Central memory CD8-positive, alpha-beta T cell (primary cell): ENCODE measurements at regions not wholly inside any gene's neighbourhood (a gene's known extent, or its start where the extent isn't known, plus 50 kb on each side); places are given as distances from the start of the nearest gene placed in this dataset.

Experiments
- ATAC-seq: fragments of 150-1000 bp; cut with Tn5 transposase; replicated peaks from 2 replicates; pipeline ENCODE4 v1.10.0; 2022; ENCODE audit warnings: mild to moderate bottlenecking, moderate FRiP score, moderate number of reproducible peaks; ENCODE audit not compliant: poor library complexity, severe bottlenecking; ENCODE audit errors: extremely low read depth
- DNase-seq, 2 donors: peaks; one replicate each; pipeline ENCODE4 v3.0.0; 2021; ENCODE audit warnings: low spot score in 2 of 2
- H3K27ac Mint-ChIP-seq: one replicate; pipeline ENCODE4 v1.8.0; 2022; ENCODE audit warnings: low read depth, mild to moderate bottlenecking, moderate library complexity, mixed read lengths
- H3K27me3 Mint-ChIP-seq: one replicate; pipeline ENCODE4 v1.8.0; 2022; ENCODE audit warnings: mixed read lengths
- H3K36me3 Mint-ChIP-seq: one replicate; pipeline ENCODE4 v1.8.0; 2022; ENCODE audit warnings: mild to moderate bottlenecking, moderate library complexity, mixed read lengths; ENCODE audit not compliant: insufficient read depth
- H3K4me1 Mint-ChIP-seq: one replicate; pipeline ENCODE4 v1.8.0; 2022; ENCODE audit warnings: mixed read lengths
- H3K4me3 Mint-ChIP-seq: one replicate; pipeline ENCODE4 v1.8.0; 2022; ENCODE audit warnings: mild to moderate bottlenecking, moderate library complexity, mixed read lengths
- H3K9me3 Mint-ChIP-seq: one replicate; pipeline ENCODE4 v1.8.0; 2022; ENCODE audit warnings: mixed read lengths

DNA sequence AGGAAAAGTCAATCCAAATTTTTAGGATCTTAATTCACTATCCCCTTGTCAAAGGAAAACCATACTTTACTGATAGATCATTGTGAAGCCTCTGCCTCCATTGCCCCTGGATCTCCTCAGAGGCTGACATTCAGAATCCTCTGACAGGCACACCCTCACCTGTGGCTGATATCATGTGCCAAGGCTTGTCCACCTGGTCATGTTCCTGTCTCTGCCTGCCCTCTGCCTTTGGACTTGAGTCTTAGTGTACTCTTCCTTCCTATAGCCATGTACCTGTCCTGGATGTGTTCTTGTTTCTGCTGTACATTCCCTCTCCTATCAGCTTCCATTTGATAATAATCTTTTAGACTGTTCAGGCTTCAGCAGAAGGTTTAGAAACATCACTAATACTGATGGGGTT, 179.4 kb downstream of the TNFSF13B start:
- ATAC-seq (no peak), DNase-seq (no peak)
- Mint-ChIP-seq H3K9me3 (peaks cover 4% of the 10 kb centered on the region), H3K4me1 (no peaks in the 10 kb centered on the region), H3K4me3 (no peak overlapping the region), H3K27ac (no peak overlapping the region), H3K36me3 (no peaks in the 10 kb centered on the region), H3K27me3 (no peaks in the 10 kb centered on the region)

DNA sequence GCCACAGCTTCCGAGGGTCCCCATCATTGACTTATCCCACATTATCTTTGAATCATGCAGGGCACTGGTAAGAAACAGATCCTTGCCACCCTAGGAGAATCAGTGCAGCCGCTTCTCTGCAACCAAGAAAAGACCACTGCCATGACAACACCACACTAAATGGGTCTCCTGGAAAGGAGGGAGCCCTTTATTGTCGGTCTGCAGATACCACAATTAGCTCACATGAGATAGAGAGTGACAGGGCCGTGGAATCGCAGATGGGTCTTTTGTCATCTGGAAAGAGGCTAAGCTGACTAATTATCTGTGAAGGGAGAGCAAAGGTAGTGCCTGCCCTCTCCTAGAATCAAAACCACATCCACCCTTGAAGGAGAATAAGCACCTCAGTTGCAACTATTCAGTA, 178.3 kb upstream of the MYO16 start:
- Mint-ChIP-seq H3K27ac (no peak overlapping the region), H3K4me1 (no peaks in the 10 kb centered on the region), H3K36me3 (no peaks in the 10 kb centered on the region)

DNA sequence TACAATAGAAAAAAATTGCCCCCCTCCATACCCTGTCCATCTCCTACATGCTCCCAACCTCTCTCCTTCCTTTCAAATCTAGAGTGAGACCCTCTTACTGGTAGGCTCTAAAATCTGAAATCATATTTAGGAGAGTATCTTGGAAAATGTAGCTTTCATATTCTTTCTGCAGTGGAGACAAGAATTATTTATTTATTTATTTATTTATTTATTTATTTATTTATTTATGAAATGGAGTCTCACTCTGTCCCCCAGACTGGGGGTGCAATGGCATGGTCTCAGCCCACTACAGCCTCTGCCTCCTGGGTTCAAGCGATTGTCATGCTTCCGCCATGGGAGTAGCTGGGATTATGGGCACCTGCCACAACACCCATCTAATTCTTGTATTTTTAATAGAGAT, 174.1 kb upstream of the MYO16 start:
- no peak for DNase-seq
- ATAC-seq: no peak
- H3K36me3 Mint-ChIP-seq: no peaks in the 10 kb centered on the region
- peaks cover 7% of the 10 kb centered on the region for H3K9me3 Mint-ChIP-seq
- H3K4me3 Mint-ChIP-seq: no peak overlapping the region
- no peaks in the 10 kb centered on the region for H3K27me3 Mint-ChIP-seq
- no peaks in the 10 kb centered on the region for H3K4me1 Mint-ChIP-seq
- no peak overlapping the region for H3K27ac Mint-ChIP-seq

More for the DNA sequence above, 178.3 kb upstream of the MYO16 start:
- H3K4me3 Mint-ChIP-seq: no peak overlapping the region
- DNase-seq (no peak), ATAC-seq (no peak)
- H3K9me3 Mint-ChIP-seq: peaks cover 3% of the 10 kb centered on the region
- H3K27me3 Mint-ChIP-seq: no peaks in the 10 kb centered on the region

DNA sequence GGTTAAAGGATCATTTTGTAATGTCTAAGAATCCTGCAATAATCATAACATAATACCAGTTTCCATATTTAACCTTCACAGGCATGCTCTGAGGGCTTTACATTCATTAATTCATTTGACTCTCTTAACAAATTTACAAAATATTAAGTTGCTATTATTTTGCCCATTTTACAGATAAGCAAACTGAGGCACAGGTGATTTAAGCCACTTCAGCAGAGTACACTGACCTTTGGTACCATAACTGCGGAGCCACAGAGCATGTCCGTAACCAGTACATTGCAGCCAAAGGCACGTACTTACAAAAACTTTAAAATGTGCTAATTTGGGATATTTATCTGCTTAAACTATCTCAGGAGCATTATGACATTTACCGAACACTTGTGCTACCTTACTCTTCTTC, 169.4 kb upstream of the MYO16 start:
- no peak overlapping the region for H3K27ac Mint-ChIP-seq
- H3K36me3 Mint-ChIP-seq: no peaks in the 10 kb centered on the region
- H3K4me1 Mint-ChIP-seq: no peaks in the 10 kb centered on the region
- no peaks in the 10 kb centered on the region for H3K27me3 Mint-ChIP-seq
- peaks cover 15% of the 10 kb centered on the region for H3K9me3 Mint-ChIP-seq
- no peak for DNase-seq
- ATAC-seq: no peak
- no peak overlapping the region for H3K4me3 Mint-ChIP-seq

DNA sequence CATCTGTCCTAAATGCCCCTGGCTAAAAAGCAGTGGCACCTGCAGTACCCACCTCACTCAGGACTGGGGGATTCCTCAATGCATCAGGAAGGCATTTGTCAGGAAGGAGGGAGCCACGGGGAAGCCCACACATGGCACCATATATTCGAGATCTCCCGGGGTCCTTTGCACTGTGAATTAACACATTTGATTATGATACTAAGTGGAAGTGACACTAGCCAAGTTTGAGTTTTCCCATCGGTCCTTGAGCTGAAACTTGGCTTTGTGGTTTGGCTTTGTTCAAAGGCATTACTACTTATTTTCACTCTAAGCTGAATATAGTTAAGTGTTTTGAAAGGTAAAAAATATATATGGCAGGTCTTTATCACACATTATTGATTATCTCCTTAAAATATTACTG, 168.7 kb upstream of the MYO16 start:
- DNase-seq: no peak
- ATAC-seq: no peak
- H3K4me1 Mint-ChIP-seq: no peaks in the 10 kb centered on the region
- H3K27ac Mint-ChIP-seq: no peak overlapping the region
- H3K27me3 Mint-ChIP-seq: no peaks in the 10 kb centered on the region
- no peaks in the 10 kb centered on the region for H3K36me3 Mint-ChIP-seq
- peaks cover 15% of the 10 kb centered on the region for H3K9me3 Mint-ChIP-seq
- H3K4me3 Mint-ChIP-seq: no peak overlapping the region

DNA sequence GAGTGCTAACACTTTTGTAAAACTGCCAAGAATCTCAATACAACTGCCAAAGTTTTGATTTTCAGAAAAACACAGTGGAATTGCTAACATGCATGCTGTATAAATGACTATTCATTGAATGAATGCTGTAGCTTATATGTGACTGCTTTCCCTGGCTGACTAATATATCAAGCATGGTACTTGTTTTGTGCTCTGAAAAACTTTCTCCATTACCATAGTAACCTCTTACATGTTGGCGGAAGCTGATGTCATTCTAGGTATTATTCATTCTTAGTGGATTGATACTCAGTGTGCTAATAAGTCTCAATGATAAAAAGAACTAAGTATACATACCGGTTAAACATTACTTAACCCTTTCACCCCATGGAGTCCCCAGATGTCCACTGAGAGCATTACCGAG, 166.1 kb upstream of the MYO16 start:
- H3K4me1 Mint-ChIP-seq: no peaks in the 10 kb centered on the region
- ATAC-seq: no peak
- H3K27ac Mint-ChIP-seq: no peak overlapping the region
- peaks cover 1% of the 10 kb centered on the region for H3K36me3 Mint-ChIP-seq
- no peak overlapping the region for H3K4me3 Mint-ChIP-seq
- peaks cover 18% of the 10 kb centered on the region for H3K9me3 Mint-ChIP-seq
- no peaks in the 10 kb centered on the region for H3K27me3 Mint-ChIP-seq
- no peak for DNase-seq

DNA sequence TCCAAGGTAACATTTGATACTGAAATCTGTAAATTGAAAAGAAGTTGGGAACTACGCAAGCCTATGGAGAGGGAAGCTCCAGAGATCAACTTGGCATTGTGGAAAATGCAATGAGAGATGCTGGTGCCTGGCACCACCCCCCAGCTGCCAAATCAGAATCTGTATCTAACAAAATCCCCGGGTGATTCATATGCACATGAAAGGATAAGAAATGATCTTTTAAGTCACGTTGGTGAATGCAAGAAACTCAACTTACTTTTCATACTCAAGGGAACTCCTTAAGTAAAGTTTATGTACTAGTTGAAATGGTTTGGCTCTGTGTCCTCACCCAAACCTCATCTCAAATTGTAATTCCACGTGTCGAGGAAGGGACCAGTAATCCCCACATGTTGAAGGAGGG, 158.5 kb upstream of the MYO16 start:
- Mint-ChIP-seq H3K9me3 (peaks cover 5% of the 10 kb centered on the region), H3K27me3 (no peaks in the 10 kb centered on the region), H3K4me3 (no peak overlapping the region), H3K4me1 (no peaks in the 10 kb centered on the region), H3K36me3 (peaks cover 1% of the 10 kb centered on the region), H3K27ac (no peak overlapping the region)
- ATAC-seq (no peak), DNase-seq (no peak)

DNA sequence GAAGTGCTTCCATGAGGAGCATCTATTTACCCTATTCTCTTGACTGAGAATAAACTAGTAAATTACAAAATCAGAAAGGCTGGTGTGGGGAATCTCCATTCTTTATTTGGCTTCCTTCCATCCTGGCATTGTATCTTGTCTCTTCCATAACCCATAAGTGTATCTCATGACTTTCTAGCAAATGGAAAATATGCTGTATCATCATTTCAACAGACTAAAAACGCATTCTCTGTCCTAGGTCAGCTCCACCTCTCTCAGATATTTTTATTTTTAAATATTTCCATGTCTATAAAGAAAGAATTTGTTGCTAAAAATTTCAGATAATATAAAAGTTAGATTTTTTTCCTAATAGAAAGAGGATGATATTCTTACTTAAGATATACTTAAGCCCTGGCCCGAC, 154.2 kb upstream of the MYO16 start:
- H3K36me3 Mint-ChIP-seq: no peaks in the 10 kb centered on the region
- ATAC-seq (no peak), DNase-seq (no peak)
- H3K4me3 Mint-ChIP-seq: no peak overlapping the region
- H3K4me1 Mint-ChIP-seq: no peaks in the 10 kb centered on the region
- no peak overlapping the region for H3K27ac Mint-ChIP-seq
- peaks cover 7% of the 10 kb centered on the region for H3K9me3 Mint-ChIP-seq
- no peaks in the 10 kb centered on the region for H3K27me3 Mint-ChIP-seq

DNA sequence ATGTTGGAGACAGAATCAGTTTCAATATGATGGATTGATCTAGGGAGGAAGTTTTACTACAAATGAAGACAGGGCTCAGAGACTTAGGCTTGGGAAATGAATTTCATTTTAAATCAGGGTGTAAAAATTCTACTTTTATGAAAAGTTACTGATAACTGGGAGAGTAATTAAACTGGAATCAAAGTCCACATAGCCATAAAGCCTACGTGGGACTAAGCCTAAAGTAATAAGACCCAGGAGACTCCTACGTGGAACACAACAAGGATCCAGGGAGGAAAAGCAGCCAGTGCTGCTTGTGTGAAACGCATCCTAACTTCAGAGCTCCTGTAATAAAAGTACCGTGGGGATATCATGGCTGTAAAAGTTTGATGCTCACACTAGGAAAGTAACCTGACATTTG, 152.0 kb upstream of the MYO16 start:
- Mint-ChIP-seq H3K27ac (no peak overlapping the region), H3K27me3 (no peaks in the 10 kb centered on the region), H3K9me3 (peaks cover 7% of the 10 kb centered on the region), H3K4me1 (no peaks in the 10 kb centered on the region), H3K4me3 (no peak overlapping the region), H3K36me3 (no peaks in the 10 kb centered on the region)
- no peak for ATAC-seq
- no peak for DNase-seq

DNA sequence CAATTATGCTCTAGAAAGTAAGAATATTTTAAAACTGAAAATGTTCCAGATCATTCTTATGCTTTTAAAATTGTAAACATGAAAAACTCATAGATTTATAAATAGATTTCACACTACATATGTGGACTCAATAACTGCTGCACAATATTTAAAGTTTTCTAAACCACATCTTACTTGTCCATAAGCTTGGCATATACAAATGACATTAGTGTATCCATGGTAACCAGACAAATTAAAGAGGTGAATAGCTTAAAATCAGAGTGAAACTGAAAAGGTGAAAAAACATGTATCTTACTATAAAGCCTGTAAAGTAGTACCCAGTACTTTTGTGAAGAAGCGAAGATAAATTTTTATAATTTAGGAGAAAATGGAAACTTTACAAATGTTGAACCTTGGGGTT, 151.2 kb upstream of the MYO16 start:
- Mint-ChIP-seq H3K27ac (no peak overlapping the region), H3K9me3 (peaks cover 7% of the 10 kb centered on the region), H3K27me3 (no peaks in the 10 kb centered on the region), H3K4me3 (no peak overlapping the region), H3K36me3 (no peaks in the 10 kb centered on the region), H3K4me1 (no peaks in the 10 kb centered on the region)
- no peak for DNase-seq
- ATAC-seq: no peak

DNA sequence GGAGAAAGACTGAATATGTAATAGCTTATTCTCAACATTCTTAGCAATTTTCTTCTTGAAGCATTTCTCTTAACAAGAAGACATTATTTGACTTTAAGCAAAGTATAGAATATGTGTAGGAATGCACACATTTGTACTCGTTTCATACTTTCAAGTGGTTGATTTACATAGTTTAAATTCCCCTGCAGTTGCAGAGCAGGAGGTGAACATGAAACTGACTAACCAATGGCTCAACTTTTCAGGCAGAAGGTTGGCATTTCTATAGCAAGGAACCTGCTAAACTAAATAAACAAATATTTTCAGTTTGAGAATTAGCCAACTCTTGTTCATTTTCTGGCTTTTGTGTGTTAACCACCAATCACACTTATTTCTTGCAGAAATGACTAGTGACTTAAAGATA, 145.4 kb upstream of the MYO16 start:
- H3K27ac Mint-ChIP-seq: no peak overlapping the region
- DNase-seq: no peak
- H3K27me3 Mint-ChIP-seq: no peaks in the 10 kb centered on the region
- no peaks in the 10 kb centered on the region for H3K36me3 Mint-ChIP-seq
- peaks cover 7% of the 10 kb centered on the region for H3K9me3 Mint-ChIP-seq
- no peak overlapping the region for H3K4me3 Mint-ChIP-seq
- ATAC-seq: no peak
- H3K4me1 Mint-ChIP-seq: no peaks in the 10 kb centered on the region

DNA sequence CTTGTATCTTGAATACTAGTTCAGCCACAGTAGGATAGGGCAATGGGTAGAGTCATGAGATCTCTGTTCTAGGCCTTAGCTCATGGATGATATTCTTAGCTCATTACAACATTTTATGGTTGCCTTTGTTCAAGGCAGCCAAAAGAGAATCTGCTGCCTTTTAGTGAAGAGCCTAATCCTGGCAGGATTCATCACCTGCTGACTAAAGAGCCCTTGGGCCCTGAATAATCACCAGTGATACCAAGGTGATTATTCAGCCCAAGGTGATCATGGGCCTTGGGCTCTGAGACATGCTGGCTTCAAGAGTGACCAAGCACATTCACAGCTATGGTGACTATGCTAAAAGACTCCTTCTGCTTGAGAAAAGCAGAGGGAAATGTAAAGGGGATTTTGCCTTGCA, 143.3 kb upstream of the MYO16 start:
- Mint-ChIP-seq H3K4me3 (no peak overlapping the region), H3K36me3 (no peaks in the 10 kb centered on the region), H3K4me1 (no peaks in the 10 kb centered on the region), H3K27ac (no peak overlapping the region), H3K27me3 (no peaks in the 10 kb centered on the region), H3K9me3 (no peaks in the 10 kb centered on the region)
- no peak for ATAC-seq
- no peak for DNase-seq

DNA sequence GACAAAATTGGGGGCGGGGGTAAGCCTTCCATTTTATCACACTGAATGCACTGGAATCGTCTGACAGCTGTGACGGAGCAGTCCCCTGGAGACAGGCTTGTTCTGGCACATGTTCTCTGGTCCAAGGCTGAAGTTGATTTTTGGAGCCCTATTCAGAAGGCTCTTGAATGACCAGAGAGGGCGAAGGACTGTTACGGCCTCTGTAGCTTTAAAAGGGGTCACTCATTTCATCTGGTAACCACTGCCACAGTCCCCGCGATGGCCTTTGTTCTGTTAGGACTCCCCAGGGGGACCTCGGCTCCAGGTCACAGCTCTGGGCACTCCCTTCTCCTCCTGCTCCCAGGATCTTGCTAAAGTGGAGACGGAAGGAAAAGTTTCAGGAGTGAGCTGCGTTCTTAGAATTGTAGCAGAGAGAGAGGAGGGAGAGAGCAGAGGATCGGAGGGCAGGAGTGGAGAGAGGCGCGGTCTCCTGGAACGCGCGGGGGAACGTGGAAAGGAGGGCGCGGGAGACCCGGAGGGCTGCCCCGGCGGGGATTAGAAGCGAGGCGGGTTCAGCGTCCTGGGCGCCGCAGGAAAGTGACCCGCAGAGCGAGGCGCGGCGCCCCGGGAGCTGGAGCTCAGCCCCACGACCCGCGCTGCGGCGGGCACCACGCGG, 134.3 kb upstream of the MYO16 start:
- no peak for DNase-seq
- no peaks in the 10 kb centered on the region for H3K4me1 Mint-ChIP-seq
- no peak overlapping the region for H3K27ac Mint-ChIP-seq
- H3K27me3 Mint-ChIP-seq: peaks cover 30% of the 10 kb centered on the region
- H3K4me3 Mint-ChIP-seq: peak overlapping the region; percentile 61
- H3K36me3 Mint-ChIP-seq: no peaks in the 10 kb centered on the region
- H3K9me3 Mint-ChIP-seq: peaks cover 11% of the 10 kb centered on the region
- no peak for ATAC-seq
